H1 (cell line): ENCODE measurements at regions not wholly inside any gene's neighbourhood (a gene's known extent, or its start where the extent isn't known, plus 50 kb on each side); places are given as distances from the start of the nearest gene placed in this dataset.

Source experiments
- CTCF ChIA-PET: fragments of 300-600 bp; sonication (Branson Sonifier 250); formaldehyde crosslinking; loops from one replicate; lab custom pipeline; 2021; ENCODE audit not compliant: partially characterized antibody; lab: Charles Lee
- POLR2A ChIA-PET: fragments of 300-600 bp; sonication (Branson Sonifier 250); formaldehyde crosslinking; loops from one replicate; lab custom pipeline; 2021; ENCODE audit warnings: inconsistent platforms; ENCODE audit not compliant: partially characterized antibody; lab: Charles Lee
- DNase-seq, 2 experiments: peaks; one replicate each; pipeline versions ENCODE4 v3.0.0 to v3.0.0-alpha.2; 2010 to 2022; ENCODE audit warnings: low spot score in 2 of 2, low read depth in 1 of 2, mixed read lengths in 1 of 2
- FAIRE-seq: peaks from 2 replicates; lab custom pipeline; 2011; peaks lifted over from hg19 to GRCh38; lab: Jason Lieb, UNC
- H2AFZ ChIP-seq: 2 replicates; pipeline ENCODE4 v1.8.1; 2012; ENCODE audit warnings: low read length, inconsistent platforms
- H2AK5ac ChIP-seq: 2 replicates; pipeline ENCODE4 v1.6.1; 2013; ENCODE audit warnings: low read depth, low read length
- H2BK120ac ChIP-seq: replicated peaks from 2 replicates; pipeline ENCODE3; 2013; ENCODE audit warnings: low read depth, low read length, inconsistent platforms
- H2BK12ac ChIP-seq: 2 replicates; pipeline ENCODE4 v1.6.1; 2013; ENCODE audit warnings: low read depth, low read length
- H2BK15ac ChIP-seq: 2 replicates; pipeline ENCODE4 v1.6.1; 2013; ENCODE audit warnings: low read length
- H2BK20ac ChIP-seq: 2 replicates; pipeline ENCODE4 v1.6.1; 2013; ENCODE audit warnings: low read length
- H2BK5ac ChIP-seq: 2 replicates; pipeline ENCODE4 v1.6.1; 2013; ENCODE audit warnings: low read depth, low read length
- H3K14ac ChIP-seq: 2 replicates; pipeline ENCODE4 v1.6.1; 2013; ENCODE audit warnings: inconsistent platforms; ENCODE audit not compliant: insufficient read length
- H3K18ac ChIP-seq: 2 replicates; pipeline ENCODE4 v1.6.1; 2013; ENCODE audit warnings: low read length; ENCODE audit errors: extremely low read depth
- H3K23ac ChIP-seq: 2 replicates; pipeline ENCODE4 v1.6.1; 2013; ENCODE audit warnings: inconsistent platforms; ENCODE audit not compliant: insufficient read length
- H3K23me2 ChIP-seq: 2 replicates; pipeline ENCODE4 v1.6.1; 2013; ENCODE audit warnings: low read depth, low read length
- H3K27ac ChIP-seq: 2 replicates; pipeline ENCODE4 v1.6.1; 2011; ENCODE audit warnings: low read depth, low read length, inconsistent platforms
- H3K27me3 ChIP-seq, 4 experiments: replicated peaks in 1 of 4; 1 replicate in 1 of 4; 2 replicates in 3 of 4; pipeline versions ENCODE4 v1.6.1 to v1.8.1; 2011 to 2013; ENCODE audit warnings: low read length in 3 of 4, mild to moderate bottlenecking in 3 of 4, inconsistent platforms in 2 of 4, mixed read lengths in 2 of 4, moderate library complexity in 1 of 4; ENCODE audit not compliant: control insufficient read depth in 3 of 4, insufficient read depth in 3 of 4; ENCODE audit errors: extremely low read depth in 1 of 4
- H3K36me3 ChIP-seq, 4 experiments: 2 replicates each; pipeline versions ENCODE4 v1.6.1 to v1.8.1; 2011 to 2013; ENCODE audit warnings: mild to moderate bottlenecking in 4 of 4, low read length in 3 of 4, moderate library complexity in 2 of 4, control low read depth in 1 of 4, inconsistent platforms in 1 of 4; ENCODE audit not compliant: insufficient read depth in 4 of 4, control insufficient read depth in 2 of 4
- H3K4ac ChIP-seq: replicated peaks from 2 replicates; pipeline ENCODE3; 2013; ENCODE audit warnings: low read length, low read depth, mixed read lengths, inconsistent platforms; ENCODE audit not compliant: insufficient read length
- H3K4me1 ChIP-seq, 4 experiments: replicated peaks in 1 of 4; 1 replicate in 1 of 4; 2 replicates in 3 of 4; pipeline versions ENCODE4 v1.6.1 to v1.8.1; 2011 to 2013; ENCODE audit warnings: low read length in 3 of 4, inconsistent platforms in 2 of 4, mixed read lengths in 1 of 4; ENCODE audit not compliant: insufficient read depth in 4 of 4, control insufficient read depth in 3 of 4
- H3K4me2 ChIP-seq, 2 experiments: 2 replicates each; pipeline versions ENCODE4 v1.6.1 to v1.8.1; 2011 to 2013; ENCODE audit warnings: low read depth in 2 of 2, low read length in 2 of 2, control low read depth in 1 of 2, inconsistent platforms in 1 of 2, mild to moderate bottlenecking in 1 of 2; ENCODE audit not compliant: insufficient read depth in 1 of 2
- H3K4me3 ChIP-seq, 4 experiments: fragments of 200-600, 300-600 bp in 1 of 4; sonication (generic), shearing (Covaris generic), sonication (Bioruptor Twin) in 1 of 4; 2 replicates each; pipeline versions ENCODE4 v1.5.1 to v1.8.1; 2011 to 2016; ENCODE audit warnings: low read length in 4 of 4, low read depth in 3 of 4, control low read depth in 2 of 4, inconsistent platforms in 2 of 4, mild to moderate bottlenecking in 2 of 4, mixed read lengths in 1 of 4, moderate library complexity in 1 of 4; ENCODE audit not compliant: insufficient read depth in 2 of 4; ENCODE audit errors: extremely low read depth in 1 of 4
- H3K56ac ChIP-seq: replicated peaks from 2 replicates; pipeline ENCODE3; 2013; ENCODE audit warnings: low read depth, mild to moderate bottlenecking, mixed read lengths, low read length, inconsistent platforms; ENCODE audit not compliant: insufficient read length
- H3K79me1 ChIP-seq: 2 replicates; pipeline ENCODE4 v1.6.1; 2013; ENCODE audit warnings: low read depth, low read length, control low read depth
- H3K79me2 ChIP-seq, 2 experiments: 2 replicates each; pipeline versions ENCODE4 v1.6.1 to v1.8.1; 2012 to 2013; ENCODE audit warnings: low read length in 2 of 2, mild to moderate bottlenecking in 2 of 2, inconsistent platforms in 1 of 2; ENCODE audit not compliant: insufficient read depth in 2 of 2, control insufficient read depth in 1 of 2
- H3K9ac ChIP-seq, 4 experiments: replicated peaks in 1 of 4; 1 replicate in 1 of 4; 2 replicates in 3 of 4; pipeline versions ENCODE4 v1.6.1 to v1.8.1; 2011 to 2013; ENCODE audit warnings: low read depth in 3 of 4, low read length in 3 of 4, control low read depth in 2 of 4, mild to moderate bottlenecking in 2 of 4, moderate library complexity in 2 of 4, inconsistent platforms in 1 of 4; ENCODE audit errors: extremely low read depth in 1 of 4
- H3K9me3 ChIP-seq, 2 experiments: 2 replicates each; pipeline versions ENCODE4 v1.6.1 to v1.8.1; 2012 to 2013; ENCODE audit warnings: mild to moderate bottlenecking in 2 of 2, moderate library complexity in 2 of 2, control low read depth in 1 of 2, inconsistent platforms in 1 of 2, low read depth in 1 of 2, low read length in 1 of 2, mixed read lengths in 1 of 2; ENCODE audit not compliant: insufficient read depth in 2 of 2
- H4K20me1 ChIP-seq, 2 experiments: replicated peaks in 1 of 2; 2 replicates each; pipeline versions ENCODE3 to v1.8.1; 2011 to 2013; ENCODE audit warnings: inconsistent platforms in 2 of 2, low read length in 2 of 2, mild to moderate bottlenecking in 1 of 2; ENCODE audit not compliant: insufficient read depth in 2 of 2, control insufficient read depth in 1 of 2
- H4K5ac ChIP-seq: 2 replicates; pipeline ENCODE4 v1.6.1; 2013; ENCODE audit warnings: low read length, low read depth, mixed read lengths, inconsistent platforms; ENCODE audit not compliant: insufficient read length
- H4K8ac ChIP-seq: 2 replicates; pipeline ENCODE4 v1.8.0; 2013; ENCODE audit warnings: mild to moderate bottlenecking, moderate library complexity, low read length, inconsistent platforms; ENCODE audit not compliant: insufficient read depth; ENCODE audit errors: extremely low read depth
- H4K91ac ChIP-seq: replicated peaks from 2 replicates; pipeline ENCODE3; 2013; ENCODE audit warnings: low read length, mixed read lengths, inconsistent platforms; ENCODE audit not compliant: insufficient read length
- BACH1 ChIP-seq: IDR thresholded peaks from 2 replicates; pipeline ENCODE4 v1.6.1; 2012; ENCODE audit warnings: low read length, improper control_type of control experiment
- CBX5 ChIP-seq: fragments of 300-800, 300-1000 bp; sonication (generic); IDR thresholded peaks from 2 replicates; pipeline ENCODE4 v1.7.1; 2016; ENCODE audit warnings: antibody characterized with exemption, low read length, low read depth
- CTBP2 ChIP-seq: IDR thresholded peaks from 2 replicates; pipeline ENCODE4 v1.7.0; 2011; ENCODE audit warnings: borderline replicate concordance, mild to moderate bottlenecking, moderate library complexity, mixed read lengths, low read length; ENCODE audit not compliant: insufficient read depth, insufficient read length
- NANOG ChIP-seq: IDR thresholded peaks from 2 replicates; pipeline ENCODE4 v1.6.1; 2011; ENCODE audit warnings: low read length, low read depth, mild to moderate bottlenecking, inconsistent platforms; ENCODE audit not compliant: insufficient read depth, poor library complexity, severe bottlenecking
- POU5F1 ChIP-seq: IDR thresholded peaks from 2 replicates; pipeline ENCODE4 v1.6.1; 2011; ENCODE audit warnings: low read depth, mild to moderate bottlenecking, low read length, moderate library complexity
- RAD21 ChIP-seq, 2 experiments: IDR thresholded peaks in 1 of 2; conservative IDR thresholded peaks in 1 of 2; 2 replicates each; pipeline ENCODE4 v1.6.1; 2011; ENCODE audit warnings: low read depth in 2 of 2, low read length in 2 of 2, improper control_type of control experiment in 1 of 2, inconsistent platforms in 1 of 2, mild to moderate bottlenecking in 1 of 2, moderate library complexity in 1 of 2
- WGBS, 2 experiments: shearing (Covaris generic) in 1 of 2; methylation state at CpG; one replicate each; pipeline versions ENCODE4 v1.1.6 to v1.1.7; 2013 to 2015; ENCODE audit warnings: low lambda C conversion rate in 2 of 2, mixed read lengths in 2 of 2, inconsistent platforms in 1 of 2, low coverage in 1 of 2, missing lambda C conversion rate in 1 of 2; ENCODE audit not compliant: insufficient replicate concordance in 2 of 2, insufficient coverage in 1 of 2, insufficient read length in 1 of 2; ENCODE audit errors: extremely low coverage in 1 of 2, missing lambda C conversion rate in 1 of 2; 5-methylcytosine and 5-hydroxymethylcytosine counted together
- TF ChIP-seq, protein P1 (sequence below): IDR thresholded peaks from 2 replicates; pipeline ENCODE4 v1.6.1; 2011; ENCODE audit warnings: low read depth, mild to moderate bottlenecking, low read length; ENCODE audit not compliant: insufficient read depth
- TF ChIP-seq, protein P2 (sequence below), 3 experiments: IDR thresholded peaks; 1 replicate in 2 of 3; 2 replicates in 1 of 3; pipeline versions ENCODE4 v1.5.1 to v1.6.1; 2011; ENCODE audit warnings: low read length in 3 of 3, mild to moderate bottlenecking in 3 of 3, inconsistent platforms in 2 of 3, low read depth in 1 of 3, moderate library complexity in 1 of 3; ENCODE audit not compliant: insufficient read depth in 1 of 3; ENCODE audit errors: control extremely low read depth in 1 of 3

DNA sequence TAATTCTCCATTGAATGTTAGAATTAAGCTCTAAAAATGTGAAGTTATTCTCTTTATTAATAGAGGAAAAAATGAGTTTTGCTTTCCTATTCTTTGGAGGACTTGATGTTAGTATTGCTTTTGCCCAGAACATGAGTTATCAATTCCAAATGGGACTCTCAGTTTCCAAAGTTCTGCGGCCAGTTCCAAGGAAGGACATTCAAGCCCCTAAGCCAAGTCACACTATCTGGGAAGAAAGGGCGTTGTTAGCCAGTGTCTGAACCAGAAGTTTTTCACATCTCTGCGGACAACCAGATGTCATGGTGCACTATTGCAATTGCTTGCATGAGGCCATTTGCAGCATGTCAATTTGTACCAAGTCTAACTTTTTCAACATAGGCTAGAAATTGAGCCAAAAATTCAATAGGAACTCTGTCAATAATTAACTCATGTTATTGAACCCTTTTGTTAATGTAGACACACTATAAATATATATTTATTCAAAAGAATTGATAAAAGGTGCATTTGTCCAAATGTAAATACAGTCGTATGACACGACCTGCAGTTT, 183.3 kb upstream of the PIK3R1 start:
- no peaks in the 10 kb centered on the region for H4K20me1 ChIP-seq
- no peak overlapping the region for H2AK5ac ChIP-seq
- no peaks in the 10 kb centered on the region for H3K36me3 ChIP-seq
- no peaks in the 10 kb centered on the region for H3K23me2 ChIP-seq
- no peak overlapping the region for H2AFZ ChIP-seq
- TF ChIP-seq RAD21 (IDR thresholded peaks at IDR 0.05 in 1 of 2, conservative IDR thresholded peaks at IDR 0.05 in 1 of 2; ENCODE audit: low read depth in 2 of 2, low read length in 2 of 2): no peak
- TF ChIP-seq BACH1: no peak
- TF ChIP-seq POU5F1: no peak
- TF ChIP-seq NANOG: no peak
- TF ChIP-seq, protein P1, sequence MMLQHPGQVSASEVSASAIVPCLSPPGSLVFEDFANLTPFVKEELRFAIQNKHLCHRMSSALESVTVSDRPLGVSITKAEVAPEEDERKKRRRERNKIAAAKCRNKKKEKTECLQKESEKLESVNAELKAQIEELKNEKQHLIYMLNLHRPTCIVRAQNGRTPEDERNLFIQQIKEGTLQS: no peak
- no peak for TF ChIP-seq CTBP2
- TF ChIP-seq, protein P2, sequence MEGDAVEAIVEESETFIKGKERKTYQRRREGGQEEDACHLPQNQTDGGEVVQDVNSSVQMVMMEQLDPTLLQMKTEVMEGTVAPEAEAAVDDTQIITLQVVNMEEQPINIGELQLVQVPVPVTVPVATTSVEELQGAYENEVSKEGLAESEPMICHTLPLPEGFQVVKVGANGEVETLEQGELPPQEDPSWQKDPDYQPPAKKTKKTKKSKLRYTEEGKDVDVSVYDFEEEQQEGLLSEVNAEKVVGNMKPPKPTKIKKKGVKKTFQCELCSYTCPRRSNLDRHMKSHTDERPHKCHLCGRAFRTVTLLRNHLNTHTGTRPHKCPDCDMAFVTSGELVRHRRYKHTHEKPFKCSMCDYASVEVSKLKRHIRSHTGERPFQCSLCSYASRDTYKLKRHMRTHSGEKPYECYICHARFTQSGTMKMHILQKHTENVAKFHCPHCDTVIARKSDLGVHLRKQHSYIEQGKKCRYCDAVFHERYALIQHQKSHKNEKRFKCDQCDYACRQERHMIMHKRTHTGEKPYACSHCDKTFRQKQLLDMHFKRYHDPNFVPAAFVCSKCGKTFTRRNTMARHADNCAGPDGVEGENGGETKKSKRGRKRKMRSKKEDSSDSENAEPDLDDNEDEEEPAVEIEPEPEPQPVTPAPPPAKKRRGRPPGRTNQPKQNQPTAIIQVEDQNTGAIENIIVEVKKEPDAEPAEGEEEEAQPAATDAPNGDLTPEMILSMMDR (IDR thresholded peaks at IDR 0.05; ENCODE audit: control extremely low read depth in 1 of 3, insufficient read depth in 1 of 3, low read depth in 1 of 3, low read length in 3 of 3): no peak
- TF ChIP-seq CBX5: no peak
- no peak overlapping the region for H3K9ac ChIP-seq
- H4K5ac ChIP-seq: no peak overlapping the region
- no peak overlapping the region for H4K8ac ChIP-seq
- H3K9me3 ChIP-seq: no peaks in the 10 kb centered on the region
- no peak overlapping the region for H2BK12ac ChIP-seq
- no peaks in the 10 kb centered on the region for H3K27me3 ChIP-seq
- no peak overlapping the region for H2BK120ac ChIP-seq
- no peak overlapping the region for H3K23ac ChIP-seq
- no peak for FAIRE-seq
- H2BK20ac ChIP-seq: no peak overlapping the region
- no peak for DNase-seq
- no peak overlapping the region for H3K4me3 ChIP-seq
- ChIA-PET CTCF (interaction anchor here (0.9 kb wide), 1 partner anchor 16 kb away, joined by 3 read pairs; no protein-coding TSS in a partner anchor), POLR2A (no interaction called here)
- H3K4ac ChIP-seq: no peak overlapping the region
- H3K56ac ChIP-seq: no peak overlapping the region
- no peak overlapping the region for H2BK15ac ChIP-seq
- no peak overlapping the region for H4K91ac ChIP-seq
- H3K4me2 ChIP-seq: no peak overlapping the region
- no peak overlapping the region for H3K14ac ChIP-seq
- no peak overlapping the region for H3K18ac ChIP-seq
- no peaks in the 10 kb centered on the region for H3K79me2 ChIP-seq
- no peak overlapping the region for H2BK5ac ChIP-seq
- WGBS, 2 experiments: 96% methylated on average over 5 of the region's 5 CpGs; no CpG with 5 or more reads in 1 of the 2 experiments
- no peaks in the 10 kb centered on the region for H3K4me1 ChIP-seq
- H3K27ac ChIP-seq: no peak overlapping the region
- no peaks in the 10 kb centered on the region for H3K79me1 ChIP-seq
